ENCODE measurements at regions not wholly inside any gene's neighbourhood (a gene's known extent, or its start where the extent isn't known, plus 50 kb on each side); places are given as distances from the start of the nearest gene placed in this dataset.

DNA sequence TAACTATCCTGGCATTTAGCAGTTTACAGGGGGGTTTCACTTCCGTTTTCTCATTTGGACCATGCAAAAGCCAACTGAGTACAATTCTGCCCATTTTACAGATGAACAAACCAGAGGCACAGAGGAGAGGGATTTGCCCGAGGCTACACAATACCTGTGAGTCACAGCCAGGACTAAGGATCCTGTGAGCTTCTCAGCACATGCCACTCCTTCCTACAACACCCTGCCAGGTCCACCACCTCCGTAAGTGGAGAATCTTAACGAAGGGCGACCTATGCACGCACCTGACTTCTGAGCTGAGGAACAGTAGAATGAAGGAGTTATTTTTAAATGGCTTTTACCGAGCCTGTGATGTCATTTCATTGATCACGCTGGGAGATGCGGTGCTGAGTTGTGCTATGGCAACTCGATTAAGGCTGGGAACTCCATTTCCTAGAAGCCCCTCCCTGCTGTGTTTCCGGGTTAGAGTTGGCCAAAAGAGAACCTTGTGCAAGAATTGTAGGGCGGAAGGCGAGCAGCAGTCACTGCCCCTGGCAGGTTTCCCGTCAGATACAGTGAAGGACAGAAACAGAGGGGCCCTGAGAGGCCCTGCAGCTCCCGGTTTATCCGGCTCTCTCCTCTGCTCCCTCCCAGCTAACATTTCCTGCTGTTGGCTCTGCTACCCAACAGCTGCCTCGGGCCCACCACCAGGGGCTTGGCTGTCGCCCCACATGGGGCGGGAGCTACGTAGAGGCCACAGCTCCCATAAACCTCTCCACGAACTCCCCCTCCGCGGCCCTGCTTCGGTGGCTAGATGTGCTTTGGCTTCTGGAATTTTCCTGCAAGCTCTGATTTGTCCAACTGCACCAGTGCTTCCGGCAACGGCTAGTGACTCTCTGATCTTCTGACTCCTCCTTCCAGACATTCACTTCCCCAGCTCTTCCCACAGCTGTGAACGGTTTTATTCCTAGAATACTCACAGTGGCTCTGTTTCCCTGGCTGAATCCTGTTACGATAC, 75.1 kb upstream of the USP9X start:
- TF ChIP-seq, protein P1, sequence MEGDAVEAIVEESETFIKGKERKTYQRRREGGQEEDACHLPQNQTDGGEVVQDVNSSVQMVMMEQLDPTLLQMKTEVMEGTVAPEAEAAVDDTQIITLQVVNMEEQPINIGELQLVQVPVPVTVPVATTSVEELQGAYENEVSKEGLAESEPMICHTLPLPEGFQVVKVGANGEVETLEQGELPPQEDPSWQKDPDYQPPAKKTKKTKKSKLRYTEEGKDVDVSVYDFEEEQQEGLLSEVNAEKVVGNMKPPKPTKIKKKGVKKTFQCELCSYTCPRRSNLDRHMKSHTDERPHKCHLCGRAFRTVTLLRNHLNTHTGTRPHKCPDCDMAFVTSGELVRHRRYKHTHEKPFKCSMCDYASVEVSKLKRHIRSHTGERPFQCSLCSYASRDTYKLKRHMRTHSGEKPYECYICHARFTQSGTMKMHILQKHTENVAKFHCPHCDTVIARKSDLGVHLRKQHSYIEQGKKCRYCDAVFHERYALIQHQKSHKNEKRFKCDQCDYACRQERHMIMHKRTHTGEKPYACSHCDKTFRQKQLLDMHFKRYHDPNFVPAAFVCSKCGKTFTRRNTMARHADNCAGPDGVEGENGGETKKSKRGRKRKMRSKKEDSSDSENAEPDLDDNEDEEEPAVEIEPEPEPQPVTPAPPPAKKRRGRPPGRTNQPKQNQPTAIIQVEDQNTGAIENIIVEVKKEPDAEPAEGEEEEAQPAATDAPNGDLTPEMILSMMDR (optimal IDR thresholded peaks at IDR 0.05 in 1 of 3, IDR thresholded peaks at IDR 0.05 in 1 of 3, conservative IDR thresholded peaks at IDR 0.05 in 1 of 3; ENCODE audit: extremely low read depth in 1 of 3, insufficient read depth in 2 of 3, low read length in 3 of 3), result no peak
- no peak for TF ChIP-seq EZH2 (IDR thresholded peaks at IDR 0.05; ENCODE audit: low read length)

All from keratinocyte (primary cell).